Urothelium cell line (cell line): ENCODE measurements at regions not wholly inside any gene's neighbourhood (a gene's known extent, or its start where the extent isn't known, plus 50 kb on each side); places are given as distances from the start of the nearest gene placed in this dataset.
A peak's percentile ranks its signal among the peaks of the same experiment; 100 is the strongest.

Experiments
- DNase-seq: peaks from one replicate; pipeline ENCODE4 v3.0.0; 2011; ENCODE audit warnings: low spot score, mixed read lengths
- FAIRE-seq: peaks from 2 replicates; lab custom pipeline; 2011; peaks lifted over from hg19 to GRCh38; lab: Jason Lieb, UNC

GRCh38 chr9:105828171-105828570 is 133.8 kb downstream of the TMEM38B start:
- FAIRE-seq (no peak), DNase-seq (no peak)

- DNase-seq (no peak), FAIRE-seq (no peak)
Measured at GRCh38 chr9:105828596-105829213, 134.4 kb downstream of the TMEM38B start.

- no peak for DNase-seq
- no peak for FAIRE-seq
Measured at GRCh38 chr9:105830461-105830860, 136.1 kb downstream of the TMEM38B start.

- DNase-seq (no peak), FAIRE-seq (no peak)
Measured at GRCh38 chr9:105832096-105832710, 137.9 kb downstream of the TMEM38B start.

DNA sequence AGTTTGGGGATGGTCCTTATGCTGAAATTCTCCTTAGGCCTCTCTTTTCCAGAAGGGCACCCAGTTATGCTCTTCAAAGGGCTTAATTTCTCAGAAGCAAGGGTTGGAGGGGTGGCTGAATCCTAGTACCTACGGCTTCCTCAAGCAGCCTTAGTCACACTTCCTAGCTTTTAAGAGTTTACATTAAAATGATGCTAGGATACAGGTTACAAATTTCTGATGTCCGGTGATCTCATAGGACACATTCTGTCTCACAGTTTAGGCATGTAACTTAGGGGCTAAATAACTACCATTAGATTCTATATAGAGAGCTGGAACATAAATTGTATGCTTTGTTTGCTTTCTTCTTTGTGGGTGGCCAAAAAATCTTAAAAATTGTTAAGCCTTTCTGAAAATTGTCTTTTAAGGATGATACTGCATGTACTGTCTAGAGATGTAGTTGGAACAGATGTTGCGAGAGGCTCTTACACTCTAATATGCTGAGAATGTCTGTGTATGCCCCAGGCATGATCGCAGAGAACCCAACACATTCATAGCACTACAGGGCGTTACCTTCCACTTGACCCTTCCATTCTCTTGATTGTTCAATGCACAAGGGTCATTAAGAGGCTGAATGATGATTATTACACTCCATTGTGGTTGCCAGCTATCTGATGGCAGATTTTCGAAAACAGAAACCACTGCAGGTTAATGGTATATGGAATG is 139.1 kb downstream of the TMEM38B start:
- no peak for FAIRE-seq
- no peak for DNase-seq

DNA sequence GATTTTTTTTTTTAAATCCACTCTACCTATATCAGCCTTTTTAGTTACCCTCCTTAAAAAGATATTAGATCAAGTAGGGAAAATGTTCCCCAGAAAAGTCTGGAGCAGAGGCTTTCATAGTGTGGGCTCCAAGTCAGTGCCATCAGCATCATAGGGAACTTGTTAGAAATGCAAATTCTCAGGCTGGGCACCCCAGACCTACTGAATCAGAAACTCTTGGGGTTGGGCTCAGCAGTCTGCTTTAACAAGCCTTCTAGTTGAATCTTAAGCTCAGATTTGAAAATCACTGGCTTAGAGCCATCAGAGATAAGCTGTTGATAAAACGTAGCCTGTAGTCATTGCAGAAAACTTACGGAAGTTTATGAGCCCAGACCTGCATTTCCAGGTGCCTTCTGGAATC is 140.1 kb downstream of the TMEM38B start:
- DNase-seq (no peak), FAIRE-seq (no peak)

GRCh38 chr9:105835721-105836120 is 141.4 kb downstream of the TMEM38B start:
- no peak for FAIRE-seq

GRCh38 chr9:105836936-105837660 is 142.8 kb downstream of the TMEM38B start:
- FAIRE-seq (no peak), DNase-seq (no peak)

More at GRCh38 chr9:105835721-105836120, 141.4 kb downstream of the TMEM38B start:
- no peak for DNase-seq

DNA sequence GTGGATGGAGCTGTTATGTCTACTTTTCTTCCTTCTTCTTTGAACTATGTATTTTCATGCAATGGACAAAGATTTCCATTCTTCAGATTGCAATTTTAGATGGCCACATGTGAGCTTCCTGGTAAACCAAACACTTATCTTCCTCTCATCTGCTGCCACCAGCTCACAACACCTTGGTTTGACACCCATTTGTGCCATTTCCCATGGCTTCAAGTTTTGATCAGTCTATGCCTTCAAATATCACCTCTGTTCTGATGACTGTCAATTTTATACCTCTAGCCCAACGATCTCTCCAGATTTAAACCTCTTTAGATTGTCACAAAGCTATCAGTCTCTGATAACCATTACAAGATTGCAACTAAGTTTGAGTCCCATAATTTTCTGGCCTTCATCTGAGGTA is 147.2 kb downstream of the TMEM38B start:
- no peak for DNase-seq
- FAIRE-seq: no peak

- DNase-seq (peak; percentile 46), FAIRE-seq (no peak)
Measured at GRCh38 chr9:105842023-105842644, 147.8 kb downstream of the TMEM38B start.

DNA sequence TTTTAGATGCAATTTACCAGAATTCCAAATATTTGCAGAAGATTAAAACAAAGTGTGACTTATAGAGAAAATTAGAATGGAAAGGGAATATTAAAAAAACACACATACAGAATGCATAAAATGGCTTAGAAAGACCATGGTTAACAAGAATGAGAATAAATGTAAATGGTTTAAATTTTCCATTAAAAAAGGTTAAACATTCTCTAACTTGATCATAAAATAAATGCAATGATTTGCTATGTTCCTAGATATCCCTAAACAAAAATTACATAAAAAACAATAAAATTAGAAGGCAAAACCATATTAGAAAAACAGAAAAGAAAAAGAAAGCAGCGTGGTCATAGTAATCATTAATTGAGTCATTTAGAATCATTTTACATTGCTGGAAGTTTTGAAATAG is 152.5 kb downstream of the TMEM38B start:
- DNase-seq (no peak), FAIRE-seq (no peak)

- DNase-seq: no peak
- FAIRE-seq: no peak
Measured at GRCh38 chr9:105850852-105851500, 156.6 kb downstream of the TMEM38B start.

DNA sequence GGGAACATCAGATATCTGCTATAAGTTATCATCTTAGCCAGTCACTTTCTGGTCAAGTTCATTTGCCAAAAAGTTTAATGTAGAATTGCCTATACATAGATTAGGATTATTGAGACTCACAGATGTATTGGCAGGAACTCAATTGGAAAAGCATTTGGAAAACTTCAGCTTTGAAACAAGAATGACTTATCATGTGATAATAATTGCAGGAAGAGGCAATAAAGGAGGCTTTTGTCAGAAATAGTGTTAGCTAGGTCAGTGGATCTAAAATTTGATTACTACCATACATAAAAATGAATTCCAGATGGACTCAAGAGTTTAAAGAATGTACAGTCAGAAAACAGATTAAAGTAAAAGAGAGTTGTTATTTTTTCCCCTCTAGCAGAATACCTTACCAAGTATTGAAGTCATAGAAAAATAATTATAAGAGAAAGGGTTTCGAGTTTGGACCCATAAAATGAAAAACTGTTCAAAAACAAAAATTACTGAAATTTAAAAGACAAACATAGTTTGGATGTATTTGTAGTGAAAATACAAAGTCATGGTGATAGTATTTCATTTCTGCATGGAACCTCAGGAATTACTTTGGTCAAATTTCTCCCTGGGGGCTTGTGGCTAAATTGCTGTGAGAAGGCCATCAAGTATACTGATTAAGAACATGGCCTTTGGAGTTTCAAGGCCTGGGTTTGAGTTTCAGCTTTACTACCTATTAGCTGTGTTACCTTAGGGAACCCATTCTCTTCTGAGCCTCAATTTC is 159.9 kb downstream of the TMEM38B start:
- DNase-seq (no peak), FAIRE-seq (no peak)

DNA sequence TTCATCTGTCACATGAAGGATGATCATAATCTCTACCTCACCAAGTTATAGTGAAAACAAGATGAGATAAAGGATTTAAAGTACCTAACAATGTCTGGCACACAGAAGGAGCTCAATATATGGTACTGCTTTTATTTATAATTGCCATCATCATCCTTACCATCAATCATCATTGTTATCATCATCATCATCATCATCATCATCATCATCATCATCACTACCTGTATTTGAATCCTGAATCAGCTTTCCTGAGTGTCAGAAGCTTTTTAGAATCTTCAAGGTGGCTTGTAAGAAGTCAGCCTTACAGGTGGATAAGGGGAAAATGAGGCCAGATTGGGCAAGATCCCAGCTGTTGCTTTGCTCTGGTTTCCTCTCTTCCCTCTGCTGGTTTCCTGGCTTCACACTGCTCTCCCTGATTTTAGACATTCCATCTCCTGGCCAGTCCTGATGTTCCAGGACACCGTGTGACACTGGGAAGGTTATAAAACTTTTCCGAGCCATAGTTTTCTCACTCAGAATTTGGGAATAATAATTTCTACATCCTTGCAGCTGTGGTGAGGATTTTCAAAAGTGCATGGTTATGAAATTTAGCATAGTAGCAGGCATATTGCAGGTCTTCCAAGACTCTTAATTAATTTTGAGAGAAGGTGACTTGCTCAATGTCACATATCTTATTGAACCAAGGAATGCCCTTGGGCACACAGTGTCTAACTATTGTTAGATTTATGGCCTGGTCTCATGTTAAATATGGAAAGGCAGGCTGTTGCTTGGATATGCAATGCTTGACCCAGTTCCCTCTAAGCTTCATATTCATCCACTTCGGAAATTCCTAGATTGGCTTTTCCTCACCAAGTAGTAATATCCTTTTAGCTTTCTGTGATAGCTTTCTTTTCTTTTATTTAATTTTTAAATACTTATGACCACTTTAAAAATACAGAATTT is 160.7 kb downstream of the TMEM38B start:
- no peak for FAIRE-seq
- DNase-seq: no peak

DNA sequence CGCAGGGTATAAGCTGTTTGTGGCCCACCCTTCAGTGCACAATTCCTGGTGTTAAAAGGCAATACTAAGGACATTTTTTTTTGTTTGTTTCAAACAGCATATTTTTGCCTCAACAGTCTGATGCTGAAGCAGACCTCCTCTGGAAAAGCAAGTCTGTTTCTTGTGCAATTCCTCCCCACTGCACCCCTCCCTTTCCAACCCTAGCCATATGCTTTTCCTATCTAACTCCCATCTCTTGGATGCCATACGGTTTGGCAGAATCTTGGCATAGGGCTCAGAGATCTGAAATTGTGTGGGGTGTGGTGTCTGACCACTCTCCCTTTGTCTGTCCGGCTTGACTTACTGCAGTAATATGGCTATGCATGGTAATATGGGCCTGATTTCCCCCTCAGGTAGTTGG is 161.6 kb downstream of the TMEM38B start:
- FAIRE-seq (no peak), DNase-seq (no peak)

GRCh38 chr9:105858006-105858690 is 163.8 kb downstream of the TMEM38B start:
- FAIRE-seq (no peak), DNase-seq (no peak)

DNA sequence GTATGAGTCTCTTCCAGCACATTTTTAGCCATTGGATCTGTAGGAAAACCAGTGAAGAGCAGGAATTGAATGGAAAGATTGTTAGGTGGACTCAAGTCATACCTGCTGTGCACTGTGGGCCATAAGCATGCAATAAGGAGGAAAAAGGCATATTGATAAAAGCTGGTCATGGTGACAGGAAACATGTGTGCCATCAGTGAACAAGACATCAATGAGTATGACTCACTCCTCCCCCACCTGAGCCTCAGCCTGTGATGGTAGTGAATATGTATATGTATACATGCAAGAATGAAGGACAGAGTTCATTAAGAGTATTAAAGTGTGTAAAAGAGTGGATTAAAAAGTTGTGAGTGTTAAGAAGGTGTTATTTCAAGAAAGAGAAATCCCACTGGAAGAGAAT is 164.5 kb downstream of the TMEM38B start:
- peak; percentile 40 for FAIRE-seq
- DNase-seq: no peak

GRCh38 chr9:105859428-105860091 is 165.2 kb downstream of the TMEM38B start:
- no peak for DNase-seq

More at GRCh38 chr9:105859428-105860091, 165.2 kb downstream of the TMEM38B start:
- FAIRE-seq: no peak
